NOMO-1 treated with DMSO at 0.1 percent for 48 hours (cell line): ENCODE measurements at regions not wholly inside any gene's neighbourhood (a gene's known extent, or its start where the extent isn't known, plus 50 kb on each side); places are given as distances from the start of the nearest gene placed in this dataset.

Experiments used
- DNase-seq: peaks from one replicate; lab custom pipeline; 2025; ENCODE audit not compliant: unreplicated experiment; lab: John Stamatoyannopoulos, UW

- no peak for DNase-seq
Observed at GRCh38 chr1:80878343-80878742, 922.4 kb upstream of the ADGRL2 start.

GRCh38 chr1:80876035-80876434, 924.7 kb upstream of the ADGRL2 start:
- DNase-seq = no peak

- DNase-seq = peak; percentile 14
Observed at GRCh38 chr1:80869299-80869698, 931.4 kb upstream of the ADGRL2 start.

- no peak for DNase-seq
Observed at GRCh38 chr1:80847904-80848303, 952.8 kb upstream of the ADGRL2 start.

GRCh38 chr1:80846966-80847365, 953.8 kb upstream of the ADGRL2 start:
- DNase-seq = no peak

- no peak for DNase-seq
Observed at GRCh38 chr1:80842796-80843195, 957.9 kb upstream of the ADGRL2 start.

GRCh38 chr1:80841261-80841660, 959.5 kb upstream of the ADGRL2 start:
- no peak for DNase-seq

GRCh38 chr1:80837066-80837465, 963.7 kb upstream of the ADGRL2 start:
- no peak for DNase-seq

- no peak for DNase-seq
Observed at GRCh38 chr1:80836505-80836904, 964.2 kb upstream of the ADGRL2 start.

- no peak for DNase-seq
Observed at GRCh38 chr1:80827666-80828065, 973.1 kb upstream of the ADGRL2 start.

- peak; percentile 69 for DNase-seq
Observed at GRCh38 chr1:80825067-80825466, 975.7 kb upstream of the ADGRL2 start.

- DNase-seq = no peak
Observed at GRCh38 chr1:80818211-80818610, 982.5 kb upstream of the ADGRL2 start.

GRCh38 chr1:80807981-80808380, 992.8 kb upstream of the ADGRL2 start:
- no peak for DNase-seq

- no peak for DNase-seq
Observed at GRCh38 chr1:80806431-80806830, 994.3 kb upstream of the ADGRL2 start.

GRCh38 chr1:80801695-80802094, 999.0 kb upstream of the ADGRL2 start:
- DNase-seq = no peak

- DNase-seq = no peak
Observed at GRCh38 chr1:80799457-80799856, 1001.3 kb upstream of the ADGRL2 start.

- DNase-seq = no peak
Observed at GRCh38 chr1:80779275-80779674, 1021.5 kb upstream of the ADGRL2 start.

- DNase-seq = no peak
Observed at GRCh38 chr1:80778094-80778840, 1022.5 kb upstream of the ADGRL2 start.

- DNase-seq = no peak
Observed at GRCh38 chr1:80776266-80776665, 1024.5 kb upstream of the ADGRL2 start.

- DNase-seq = no peak
Observed at GRCh38 chr1:80769208-80769750, 1031.5 kb upstream of the ADGRL2 start.

- no peak for DNase-seq
Observed at GRCh38 chr1:80767711-80768110, 1033.0 kb upstream of the ADGRL2 start.

- no peak for DNase-seq
Observed at GRCh38 chr1:80759354-80759753, 1041.4 kb upstream of the ADGRL2 start.

- no peak for DNase-seq
Observed at GRCh38 chr1:80755944-80756343, 1044.8 kb upstream of the ADGRL2 start.
